ENCODE measurements at regions not wholly inside any gene's neighbourhood (a gene's known extent, or its start where the extent isn't known, plus 50 kb on each side); places are given as distances from the start of the nearest gene placed in this dataset.

GRCh38 chr18:24757134-24757533, 296.7 kb downstream of the HRH4 start:
- no peak for TF ChIP-seq CEBPB (IDR thresholded peaks at IDR 0.05; ENCODE audit: low read depth, low read length)
- TF ChIP-seq, protein P1, sequence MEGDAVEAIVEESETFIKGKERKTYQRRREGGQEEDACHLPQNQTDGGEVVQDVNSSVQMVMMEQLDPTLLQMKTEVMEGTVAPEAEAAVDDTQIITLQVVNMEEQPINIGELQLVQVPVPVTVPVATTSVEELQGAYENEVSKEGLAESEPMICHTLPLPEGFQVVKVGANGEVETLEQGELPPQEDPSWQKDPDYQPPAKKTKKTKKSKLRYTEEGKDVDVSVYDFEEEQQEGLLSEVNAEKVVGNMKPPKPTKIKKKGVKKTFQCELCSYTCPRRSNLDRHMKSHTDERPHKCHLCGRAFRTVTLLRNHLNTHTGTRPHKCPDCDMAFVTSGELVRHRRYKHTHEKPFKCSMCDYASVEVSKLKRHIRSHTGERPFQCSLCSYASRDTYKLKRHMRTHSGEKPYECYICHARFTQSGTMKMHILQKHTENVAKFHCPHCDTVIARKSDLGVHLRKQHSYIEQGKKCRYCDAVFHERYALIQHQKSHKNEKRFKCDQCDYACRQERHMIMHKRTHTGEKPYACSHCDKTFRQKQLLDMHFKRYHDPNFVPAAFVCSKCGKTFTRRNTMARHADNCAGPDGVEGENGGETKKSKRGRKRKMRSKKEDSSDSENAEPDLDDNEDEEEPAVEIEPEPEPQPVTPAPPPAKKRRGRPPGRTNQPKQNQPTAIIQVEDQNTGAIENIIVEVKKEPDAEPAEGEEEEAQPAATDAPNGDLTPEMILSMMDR (conservative IDR thresholded peaks at IDR 0.05; ENCODE audit: low read depth, low read length) = no peak
- TF ChIP-seq, protein P2, sequence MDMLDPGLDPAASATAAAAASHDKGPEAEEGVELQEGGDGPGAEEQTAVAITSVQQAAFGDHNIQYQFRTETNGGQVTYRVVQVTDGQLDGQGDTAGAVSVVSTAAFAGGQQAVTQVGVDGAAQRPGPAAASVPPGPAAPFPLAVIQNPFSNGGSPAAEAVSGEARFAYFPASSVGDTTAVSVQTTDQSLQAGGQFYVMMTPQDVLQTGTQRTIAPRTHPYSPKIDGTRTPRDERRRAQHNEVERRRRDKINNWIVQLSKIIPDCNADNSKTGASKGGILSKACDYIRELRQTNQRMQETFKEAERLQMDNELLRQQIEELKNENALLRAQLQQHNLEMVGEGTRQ (IDR thresholded peaks at IDR 0.05; ENCODE audit: low read depth, low read length) = no peak
- no peak for TF ChIP-seq RFX5 (IDR thresholded peaks at IDR 0.05; ENCODE audit: low read depth, low read length)
- TF ChIP-seq POLR2A (IDR thresholded peaks at IDR 0.05; ENCODE audit: low read depth, low read length) = no peak
- TF ChIP-seq BHLHE40 (IDR thresholded peaks at IDR 0.05; ENCODE audit: low read depth, low read length) = no peak
- TF ChIP-seq MXI1 (IDR thresholded peaks at IDR 0.05; ENCODE audit: borderline replicate concordance, low read depth, low read length) = no peak
- no peak for TF ChIP-seq MAFK (IDR thresholded peaks at IDR 0.05; ENCODE audit: low read depth, low read length)
- no peak for TF ChIP-seq FOS (IDR thresholded peaks at IDR 0.05; ENCODE audit: low read depth, low read length)
- TF ChIP-seq RCOR1 (IDR thresholded peaks at IDR 0.05; ENCODE audit: insufficient replicate concordance, low read length) = no peak
- no peak for TF ChIP-seq SMC3 (IDR thresholded peaks at IDR 0.05; ENCODE audit: low read depth, low read length)
- no peak for TF ChIP-seq RAD21 (IDR thresholded peaks at IDR 0.05; ENCODE audit: low read length)
- TF ChIP-seq MAZ (IDR thresholded peaks at IDR 0.05; ENCODE audit: borderline replicate concordance, low read depth, low read length) = no peak
- no peak for TF ChIP-seq ELK1 (IDR thresholded peaks at IDR 0.05; ENCODE audit: borderline replicate concordance, low read depth, low read length)
